Testis (tissue), 2 donors: ENCODE measurements at regions not wholly inside any gene's neighbourhood (a gene's known extent, or its start where the extent isn't known, plus 50 kb on each side); places are given as distances from the start of the nearest gene placed in this dataset.

Source experiments
- POLR2A ChIP-seq: fragments of 450-650 bp; IDR thresholded peaks from one replicate; pipeline ENCODE4 v1.6.1; 2017; ENCODE audit warnings: antibody characterized with exemption, mild to moderate bottlenecking, moderate library complexity
- TF ChIP-seq, protein P1 (sequence below), 3 experiments: fragments of 450-650 bp in 2 of 3; fragments of 200-600 bp in 1 of 3; sonication (generic) in 1 of 3; IDR thresholded peaks; one replicate each; pipeline ENCODE4 v1.5.1; 2016 to 2019; ENCODE audit warnings: antibody characterized with exemption in 3 of 3, mild to moderate bottlenecking in 2 of 3, moderate library complexity in 1 of 3

DNA sequence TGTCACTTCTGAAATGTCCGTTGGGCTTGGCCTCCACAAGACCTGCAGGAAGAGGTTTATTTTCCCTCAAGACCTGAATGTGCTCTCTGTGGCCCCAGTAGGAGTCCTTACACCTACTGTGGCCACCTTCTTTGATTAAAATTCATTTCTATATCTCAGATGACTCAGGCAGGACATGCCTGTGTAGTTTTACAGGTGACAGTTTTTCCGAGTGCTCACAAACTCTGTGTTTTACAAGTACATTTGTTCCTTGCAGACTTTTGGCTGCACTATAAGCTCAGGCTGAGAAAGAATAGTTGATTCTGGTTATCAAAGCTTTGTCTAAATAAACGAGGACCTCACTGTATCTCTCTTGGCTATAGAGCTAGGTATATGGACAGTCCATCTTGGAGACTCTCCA, 257.1 kb downstream of the MAP2K4 start:
- TF ChIP-seq, protein P1, sequence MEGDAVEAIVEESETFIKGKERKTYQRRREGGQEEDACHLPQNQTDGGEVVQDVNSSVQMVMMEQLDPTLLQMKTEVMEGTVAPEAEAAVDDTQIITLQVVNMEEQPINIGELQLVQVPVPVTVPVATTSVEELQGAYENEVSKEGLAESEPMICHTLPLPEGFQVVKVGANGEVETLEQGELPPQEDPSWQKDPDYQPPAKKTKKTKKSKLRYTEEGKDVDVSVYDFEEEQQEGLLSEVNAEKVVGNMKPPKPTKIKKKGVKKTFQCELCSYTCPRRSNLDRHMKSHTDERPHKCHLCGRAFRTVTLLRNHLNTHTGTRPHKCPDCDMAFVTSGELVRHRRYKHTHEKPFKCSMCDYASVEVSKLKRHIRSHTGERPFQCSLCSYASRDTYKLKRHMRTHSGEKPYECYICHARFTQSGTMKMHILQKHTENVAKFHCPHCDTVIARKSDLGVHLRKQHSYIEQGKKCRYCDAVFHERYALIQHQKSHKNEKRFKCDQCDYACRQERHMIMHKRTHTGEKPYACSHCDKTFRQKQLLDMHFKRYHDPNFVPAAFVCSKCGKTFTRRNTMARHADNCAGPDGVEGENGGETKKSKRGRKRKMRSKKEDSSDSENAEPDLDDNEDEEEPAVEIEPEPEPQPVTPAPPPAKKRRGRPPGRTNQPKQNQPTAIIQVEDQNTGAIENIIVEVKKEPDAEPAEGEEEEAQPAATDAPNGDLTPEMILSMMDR (IDR thresholded peaks at IDR 0.05), result no peak
- TF ChIP-seq POLR2A, result no peak
